DOHH2 (cell line): ENCODE measurements at regions not wholly inside any gene's neighbourhood (a gene's known extent, or its start where the extent isn't known, plus 50 kb on each side); places are given as distances from the start of the nearest gene placed in this dataset.

ENCODE experiments used
- CTCF ChIP-seq: fragments of 200-600 bp; sonication (generic); IDR thresholded peaks from one replicate; pipeline ENCODE4 v1.5.1; 2014; ENCODE audit warnings: antibody characterized with exemption, mild to moderate bottlenecking, low read depth, low read length; ENCODE audit not compliant: poor library complexity, severe bottlenecking
- EZH2phosphoT487 ChIP-seq: fragments of 200-600 bp; sonication (generic); IDR thresholded peaks from 2 replicates; pipeline ENCODE4 v1.6.1; 2017; ENCODE audit warnings: borderline replicate concordance, mild to moderate bottlenecking, antibody characterized with exemption, low read length, moderate library complexity, mixed read lengths

GRCh38 chr21:22880573-22880972 is 1882.4 kb downstream of the NCAM2 start:
- TF ChIP-seq CTCF (no peak), EZH2phosphoT487 (no peak)
